A549 (cell line): ENCODE measurements at regions not wholly inside any gene's neighbourhood (a gene's known extent, or its start where the extent isn't known, plus 50 kb on each side); places are given as distances from the start of the nearest gene placed in this dataset.
"Not testable (repeated sequence)": the region's sequence is repeated elsewhere in the genome, so short reads cannot be mapped to it uniquely, and the experiment has no call there.

Experiments used
- CEBPB ChIP-seq, 2 experiments: fragments of >200 bp in 1 of 2; sonication (Bioruptor Twin) in 1 of 2; formaldehyde crosslinking in 1 of 2; IDR thresholded peaks; 2 replicates each; pipeline ENCODE4 v1.6.1; 2012 to 2016
- CTCF ChIP-seq: fragments of >200 bp; sonication (Bioruptor Twin); formaldehyde crosslinking; IDR thresholded peaks from 3 replicates; pipeline ENCODE4 v1.5.1; 2016
- ELK1 ChIP-seq: fragments of 150-350 bp; IDR thresholded peaks from 2 replicates; pipeline ENCODE4 v1.6.1; 2014; ENCODE audit warnings: low read depth, mild to moderate bottlenecking, low read length
- EP300 ChIP-seq, 2 experiments: fragments of >200 bp; sonication (Bioruptor Twin); formaldehyde crosslinking; IDR thresholded peaks; 2 replicates in 1 of 2; 3 replicates in 1 of 2; pipeline ENCODE4 v1.6.1; 2016 to 2017
- HMGXB4 ChIP-seq: fragments of 250-450 bp; sonication (Bioruptor Pico); IDR thresholded peaks from 2 replicates; pipeline ENCODE4 v1.5.0; 2021; ENCODE audit warnings: mild to moderate bottlenecking, moderate library complexity, borderline replicate concordance
- MAX ChIP-seq: IDR thresholded peaks from 2 replicates; pipeline ENCODE4 v1.6.1; 2012
- POLR2A ChIP-seq: IDR thresholded peaks from 2 replicates; pipeline ENCODE4 v1.6.1; 2012; ENCODE audit warnings: mild to moderate bottlenecking, low read length
- RAD21 ChIP-seq, 2 experiments: fragments of >200 bp in 1 of 2; sonication (Bioruptor Twin) in 1 of 2; formaldehyde crosslinking in 1 of 2; IDR thresholded peaks in 1 of 2; conservative IDR thresholded peaks in 1 of 2; 2 replicates in 1 of 2; 3 replicates in 1 of 2; pipeline ENCODE4 v1.6.1; 2012 to 2018; ENCODE audit warnings: inconsistent platforms in 1 of 2
- ZNF302 ChIP-seq: fragments of 250-450 bp; sonication (Bioruptor Pico); IDR thresholded peaks from 2 replicates; pipeline ENCODE4 v1.9.0; 2021; ENCODE audit warnings: inconsistent platforms, mild to moderate bottlenecking, moderate library complexity

- TF ChIP-seq ZNF302; ELK1; MAX; CTCF; POLR2A; CEBPB (IDR thresholded peaks at IDR 0.05); RAD21 (conservative IDR thresholded peaks at IDR 0.05 in 1 of 2, IDR thresholded peaks at IDR 0.05 in 1 of 2); EP300 (IDR thresholded peaks at IDR 0.05); HMGXB4 (CRISPR knock-in tag): not testable (repeated sequence)
These were observed 69.1 kb downstream of the NPIPB11 start for GRCh38 chr16:29337385-29337901.
